T-helper 1 cell treated with Interleukin-12 subunit alpha and Interleukin-12 subunit beta and Interleukin-4 antibody, amounts not matched to agents 30 μg/mL and 1 μg/mL, for 36 hours (primary cell): ENCODE measurements at regions not wholly inside any gene's neighbourhood (a gene's known extent, or its start where the extent isn't known, plus 50 kb on each side); places are given as distances from the start of the nearest gene placed in this dataset.

Source experiments
- H3K27ac Mint-ChIP-seq: one replicate; pipeline ENCODE4 v1.8.0; 2021; ENCODE audit warnings: mild to moderate bottlenecking, mixed read lengths
- H3K27me3 Mint-ChIP-seq: one replicate; pipeline ENCODE4 v1.8.0; 2021; ENCODE audit warnings: low read depth, mixed read lengths
- H3K36me3 Mint-ChIP-seq: one replicate; pipeline ENCODE4 v1.8.0; 2021; ENCODE audit warnings: low read depth, mixed read lengths
- H3K4me1 Mint-ChIP-seq: one replicate; pipeline ENCODE4 v1.8.0; 2021; ENCODE audit warnings: low read depth, mixed read lengths
- H3K4me3 Mint-ChIP-seq: one replicate; pipeline ENCODE4 v1.8.0; 2021; ENCODE audit warnings: mild to moderate bottlenecking, moderate library complexity, mixed read lengths
- H3K9me3 Mint-ChIP-seq: one replicate; pipeline ENCODE4 v1.8.0; 2021; ENCODE audit warnings: mixed read lengths

- H3K9me3 Mint-ChIP-seq, result no peaks in the 10 kb centered on the region
- peaks cover 1% of the 10 kb centered on the region for H3K4me1 Mint-ChIP-seq
- no peaks in the 10 kb centered on the region for H3K27me3 Mint-ChIP-seq
- no peaks in the 10 kb centered on the region for H3K36me3 Mint-ChIP-seq
- H3K27ac Mint-ChIP-seq, result no peak overlapping the region
- no peak overlapping the region for H3K4me3 Mint-ChIP-seq
Observed at GRCh38 chr13:105445796-105446195, 1089.7 kb downstream of the EFNB2 start.

GRCh38 chr13:105442949-105443699 lies 1092.3 kb downstream of the EFNB2 start:
- Mint-ChIP-seq H3K4me3 (no peak overlapping the region), H3K9me3 (no peaks in the 10 kb centered on the region), H3K27me3 (no peaks in the 10 kb centered on the region), H3K36me3 (no peaks in the 10 kb centered on the region), H3K27ac (no peak overlapping the region), H3K4me1 (peaks cover 1% of the 10 kb centered on the region)

- Mint-ChIP-seq H3K9me3 (no peaks in the 10 kb centered on the region), H3K4me3 (no peak overlapping the region), H3K27ac (no peak overlapping the region), H3K27me3 (no peaks in the 10 kb centered on the region), H3K36me3 (no peaks in the 10 kb centered on the region), H3K4me1 (peaks cover 1% of the 10 kb centered on the region)
Observed at GRCh38 chr13:105442040-105442439, 1093.4 kb downstream of the EFNB2 start.

GRCh38 chr13:105441051-105441750 lies 1094.3 kb downstream of the EFNB2 start:
- H3K4me1 Mint-ChIP-seq, result peaks cover 1% of the 10 kb centered on the region
- H3K36me3 Mint-ChIP-seq, result no peaks in the 10 kb centered on the region
- H3K27ac Mint-ChIP-seq, result no peak overlapping the region
- H3K4me3 Mint-ChIP-seq, result no peak overlapping the region
- no peaks in the 10 kb centered on the region for H3K27me3 Mint-ChIP-seq
- no peaks in the 10 kb centered on the region for H3K9me3 Mint-ChIP-seq

GRCh38 chr13:105436943-105437342 lies 1098.5 kb downstream of the EFNB2 start:
- H3K27ac Mint-ChIP-seq, result no peak overlapping the region
- H3K36me3 Mint-ChIP-seq, result no peaks in the 10 kb centered on the region
- H3K4me3 Mint-ChIP-seq, result no peak overlapping the region
- H3K27me3 Mint-ChIP-seq, result no peaks in the 10 kb centered on the region
- no peaks in the 10 kb centered on the region for H3K9me3 Mint-ChIP-seq
- H3K4me1 Mint-ChIP-seq, result no peaks in the 10 kb centered on the region

GRCh38 chr13:105432438-105432837 lies 1103.0 kb downstream of the EFNB2 start:
- no peaks in the 10 kb centered on the region for H3K4me1 Mint-ChIP-seq
- no peaks in the 10 kb centered on the region for H3K9me3 Mint-ChIP-seq
- H3K4me3 Mint-ChIP-seq, result no peak overlapping the region
- H3K36me3 Mint-ChIP-seq, result no peaks in the 10 kb centered on the region
- H3K27me3 Mint-ChIP-seq, result no peaks in the 10 kb centered on the region
- H3K27ac Mint-ChIP-seq, result no peak overlapping the region

GRCh38 chr13:105428811-105429210 lies 1106.7 kb downstream of the EFNB2 start:
- Mint-ChIP-seq H3K36me3 (no peaks in the 10 kb centered on the region), H3K4me3 (no peak overlapping the region), H3K27ac (no peak overlapping the region)

GRCh38 chr13:105426441-105426840 lies 1109.0 kb downstream of the EFNB2 start:
- Mint-ChIP-seq H3K27ac (no peak overlapping the region), H3K9me3 (no peaks in the 10 kb centered on the region), H3K36me3 (no peaks in the 10 kb centered on the region), H3K27me3 (no peaks in the 10 kb centered on the region), H3K4me3 (no peak overlapping the region), H3K4me1 (no peaks in the 10 kb centered on the region)

More at GRCh38 chr13:105428811-105429210, 1106.7 kb downstream of the EFNB2 start:
- H3K4me1 Mint-ChIP-seq, result no peaks in the 10 kb centered on the region
- no peaks in the 10 kb centered on the region for H3K27me3 Mint-ChIP-seq
- no peaks in the 10 kb centered on the region for H3K9me3 Mint-ChIP-seq

GRCh38 chr13:105414639-105415038 lies 1120.8 kb downstream of the EFNB2 start:
- Mint-ChIP-seq H3K27ac (no peak overlapping the region), H3K36me3 (no peaks in the 10 kb centered on the region), H3K4me1 (no peaks in the 10 kb centered on the region), H3K9me3 (no peaks in the 10 kb centered on the region), H3K4me3 (no peak overlapping the region), H3K27me3 (no peaks in the 10 kb centered on the region)

GRCh38 chr13:105412171-105412570 lies 1123.3 kb downstream of the EFNB2 start:
- Mint-ChIP-seq H3K4me3 (no peak overlapping the region), H3K36me3 (no peaks in the 10 kb centered on the region), H3K4me1 (no peaks in the 10 kb centered on the region), H3K9me3 (no peaks in the 10 kb centered on the region), H3K27me3 (no peaks in the 10 kb centered on the region), H3K27ac (no peak overlapping the region)

- no peaks in the 10 kb centered on the region for H3K36me3 Mint-ChIP-seq
- no peak overlapping the region for H3K27ac Mint-ChIP-seq
- no peaks in the 10 kb centered on the region for H3K4me1 Mint-ChIP-seq
- no peaks in the 10 kb centered on the region for H3K9me3 Mint-ChIP-seq
- no peak overlapping the region for H3K4me3 Mint-ChIP-seq
- no peaks in the 10 kb centered on the region for H3K27me3 Mint-ChIP-seq
Observed at GRCh38 chr13:105410602-105411001, 1124.9 kb downstream of the EFNB2 start.

GRCh38 chr13:105406551-105406950 lies 1128.9 kb downstream of the EFNB2 start:
- Mint-ChIP-seq H3K36me3 (no peaks in the 10 kb centered on the region), H3K27me3 (no peaks in the 10 kb centered on the region), H3K9me3 (no peaks in the 10 kb centered on the region), H3K4me3 (no peak overlapping the region), H3K27ac (no peak overlapping the region), H3K4me1 (no peaks in the 10 kb centered on the region)

GRCh38 chr13:105403086-105403485 lies 1132.4 kb downstream of the EFNB2 start:
- Mint-ChIP-seq H3K9me3 (peaks cover 5% of the 10 kb centered on the region), H3K27ac (no peak overlapping the region), H3K4me1 (no peaks in the 10 kb centered on the region), H3K27me3 (no peaks in the 10 kb centered on the region), H3K4me3 (no peak overlapping the region), H3K36me3 (no peaks in the 10 kb centered on the region)

GRCh38 chr13:105395041-105395440 lies 1140.4 kb downstream of the EFNB2 start:
- H3K4me1 Mint-ChIP-seq, result no peaks in the 10 kb centered on the region
- no peak overlapping the region for H3K4me3 Mint-ChIP-seq
- H3K27me3 Mint-ChIP-seq, result no peaks in the 10 kb centered on the region
- peaks cover 5% of the 10 kb centered on the region for H3K9me3 Mint-ChIP-seq
- no peaks in the 10 kb centered on the region for H3K36me3 Mint-ChIP-seq
- no peak overlapping the region for H3K27ac Mint-ChIP-seq

GRCh38 chr13:105389373-105389772 lies 1146.1 kb downstream of the EFNB2 start:
- H3K4me3 Mint-ChIP-seq, result no peak overlapping the region

More at GRCh38 chr13:105389373-105389772, 1146.1 kb downstream of the EFNB2 start:
- Mint-ChIP-seq H3K36me3 (no peaks in the 10 kb centered on the region), H3K27ac (no peak overlapping the region), H3K4me1 (no peaks in the 10 kb centered on the region), H3K9me3 (no peaks in the 10 kb centered on the region), H3K27me3 (no peaks in the 10 kb centered on the region)
